Astrocyte (in vitro differentiated cells and primary cell): ENCODE measurements at regions not wholly inside any gene's neighbourhood (a gene's known extent, or its start where the extent isn't known, plus 50 kb on each side); places are given as distances from the start of the nearest gene placed in this dataset.

Source experiments
- CTCF ChIP-seq: IDR thresholded peaks from 2 replicates; pipeline ENCODE4 v1.5.1; 2011; ENCODE audit warnings: low read depth, mild to moderate bottlenecking, inconsistent platforms, low read length, moderate library complexity; ENCODE audit not compliant: insufficient read depth
- EZH2 ChIP-seq: IDR thresholded peaks from 2 replicates; pipeline ENCODE4 v1.6.1; 2012; ENCODE audit warnings: mild to moderate bottlenecking, low read length, inconsistent platforms; ENCODE audit not compliant: insufficient read depth

- TF ChIP-seq CTCF (no peak), EZH2 (no peak)
These were observed 256.0 kb upstream of the IRS2 start for GRCh38 chr13:110042253-110042950.
